Glutamatergic neuron (in vitro differentiated cells): ENCODE measurements at regions not wholly inside any gene's neighbourhood (a gene's known extent, or its start where the extent isn't known, plus 50 kb on each side); places are given as distances from the start of the nearest gene placed in this dataset.

ENCODE experiments used
- DNase-seq: peaks from one replicate; pipeline ENCODE4 v3.0.0; 2022
- H3K27ac Mint-ChIP-seq: one replicate; pipeline ENCODE4 v1.8.0; 2020; ENCODE audit warnings: mild to moderate bottlenecking, mixed read lengths, inconsistent platforms; ENCODE audit not compliant: unreplicated experiment
- H3K27me3 Mint-ChIP-seq: one replicate; pipeline ENCODE4 v1.8.0; 2020; ENCODE audit warnings: mild to moderate bottlenecking, moderate library complexity, mixed read lengths, inconsistent platforms; ENCODE audit not compliant: unreplicated experiment
- H3K36me3 Mint-ChIP-seq: one replicate; pipeline ENCODE4 v1.8.0; 2020; ENCODE audit warnings: mild to moderate bottlenecking, mixed read lengths, inconsistent platforms; ENCODE audit not compliant: unreplicated experiment
- H3K4me1 Mint-ChIP-seq: one replicate; pipeline ENCODE4 v1.8.0; 2020; ENCODE audit warnings: mild to moderate bottlenecking, low read depth, mixed read lengths, inconsistent platforms; ENCODE audit not compliant: unreplicated experiment
- H3K4me3 Mint-ChIP-seq: one replicate; pipeline ENCODE4 v1.8.0; 2020; ENCODE audit warnings: mild to moderate bottlenecking, mixed read lengths, inconsistent platforms; ENCODE audit not compliant: unreplicated experiment
- H3K9me3 Mint-ChIP-seq: one replicate; pipeline ENCODE4 v1.8.0; 2020; ENCODE audit warnings: mild to moderate bottlenecking, moderate library complexity, mixed read lengths, inconsistent platforms; ENCODE audit not compliant: unreplicated experiment
- CTCF ChIP-seq: fragments of 200-600 bp; sonication (generic); IDR thresholded peaks from one replicate; pipeline ENCODE4 v1.5.0; 2021; ENCODE audit not compliant: partially characterized antibody, unreplicated experiment

GRCh38 chr2:81600088-81600487 lies 1295.5 kb upstream of the LRRTM1 start:
- H3K36me3 Mint-ChIP-seq, result no peaks in the 10 kb centered on the region

GRCh38 chr2:81598453-81598852 lies 1293.9 kb upstream of the LRRTM1 start:
- no peak for DNase-seq
- no peaks in the 10 kb centered on the region for H3K9me3 Mint-ChIP-seq
- H3K27ac Mint-ChIP-seq, result no peak overlapping the region
- no peak for TF ChIP-seq CTCF
- peaks cover 2% of the 10 kb centered on the region for H3K27me3 Mint-ChIP-seq
- no peak overlapping the region for H3K4me3 Mint-ChIP-seq
- no peaks in the 10 kb centered on the region for H3K4me1 Mint-ChIP-seq
- no peaks in the 10 kb centered on the region for H3K36me3 Mint-ChIP-seq

More at GRCh38 chr2:81600088-81600487, 1295.5 kb upstream of the LRRTM1 start:
- Mint-ChIP-seq H3K27me3 (peaks cover 2% of the 10 kb centered on the region), H3K9me3 (no peaks in the 10 kb centered on the region), H3K4me3 (no peak overlapping the region), H3K27ac (no peak overlapping the region), H3K4me1 (no peaks in the 10 kb centered on the region)
- no peak for TF ChIP-seq CTCF
- DNase-seq, result no peak

GRCh38 chr2:81589406-81589805 lies 1284.9 kb upstream of the LRRTM1 start:
- TF ChIP-seq CTCF, result no peak
- Mint-ChIP-seq H3K27me3 (no peaks in the 10 kb centered on the region), H3K9me3 (no peaks in the 10 kb centered on the region), H3K27ac (no peak overlapping the region), H3K4me1 (peaks cover 5% of the 10 kb centered on the region), H3K4me3 (no peak overlapping the region), H3K36me3 (no peaks in the 10 kb centered on the region)
- no peak for DNase-seq

GRCh38 chr2:81583311-81584108 lies 1279.0 kb upstream of the LRRTM1 start:
- H3K27ac Mint-ChIP-seq, result no peak overlapping the region
- TF ChIP-seq CTCF, result no peak
- no peak for DNase-seq
- no peaks in the 10 kb centered on the region for H3K36me3 Mint-ChIP-seq
- no peaks in the 10 kb centered on the region for H3K27me3 Mint-ChIP-seq
- peaks cover 8% of the 10 kb centered on the region for H3K4me1 Mint-ChIP-seq
- H3K9me3 Mint-ChIP-seq, result no peaks in the 10 kb centered on the region
- H3K4me3 Mint-ChIP-seq, result no peak overlapping the region

GRCh38 chr2:81576713-81577112 lies 1272.2 kb upstream of the LRRTM1 start:
- Mint-ChIP-seq H3K4me1 (no peaks in the 10 kb centered on the region), H3K9me3 (no peaks in the 10 kb centered on the region), H3K4me3 (no peak overlapping the region), H3K36me3 (no peaks in the 10 kb centered on the region), H3K27ac (no peak overlapping the region), H3K27me3 (no peaks in the 10 kb centered on the region)
- DNase-seq, result no peak
- TF ChIP-seq CTCF, result no peak
